Neuronal stem cell (in vitro differentiated cells): ENCODE measurements at regions not wholly inside any gene's neighbourhood (a gene's known extent, or its start where the extent isn't known, plus 50 kb on each side); places are given as distances from the start of the nearest gene placed in this dataset.

ENCODE experiments used
- DNase-seq: peaks from one replicate; pipeline ENCODE4 v3.0.0-alpha.2; 2013; ENCODE audit warnings: low spot score
- H2AFZ ChIP-seq: one replicate; pipeline ENCODE4 v1.6.1; 2013; ENCODE audit warnings: mild to moderate bottlenecking, low read length, inconsistent platforms
- H2AK5ac ChIP-seq: 2 replicates; pipeline ENCODE4 v1.6.1; 2013; ENCODE audit warnings: low read depth, mild to moderate bottlenecking, inconsistent platforms, low read length, moderate library complexity, mixed read lengths
- H2BK120ac ChIP-seq: 2 replicates; pipeline ENCODE4 v1.6.1; 2013; ENCODE audit warnings: low read depth, mild to moderate bottlenecking, inconsistent platforms, low read length, moderate library complexity, mixed read lengths
- H2BK12ac ChIP-seq: one replicate; pipeline ENCODE4 v1.6.1; 2013; ENCODE audit warnings: low read length, inconsistent platforms
- H2BK15ac ChIP-seq: 2 replicates; pipeline ENCODE4 v1.6.1; 2013; ENCODE audit warnings: mild to moderate bottlenecking, low read length, inconsistent platforms, mixed read lengths
- H2BK5ac ChIP-seq: one replicate; pipeline ENCODE4 v1.6.1; 2013; ENCODE audit warnings: inconsistent platforms, mild to moderate bottlenecking, low read length, moderate library complexity
- H3K14ac ChIP-seq: one replicate; pipeline ENCODE4 v1.6.1; 2013; ENCODE audit warnings: low read length, inconsistent platforms
- H3K18ac ChIP-seq: 2 replicates; pipeline ENCODE4 v1.6.1; 2013; ENCODE audit warnings: low read length, inconsistent platforms
- H3K23ac ChIP-seq: 2 replicates; pipeline ENCODE4 v1.6.1; 2013; ENCODE audit warnings: low read depth, mild to moderate bottlenecking, mixed read lengths, low read length, inconsistent platforms; ENCODE audit not compliant: poor library complexity
- H3K27ac ChIP-seq: replicated peaks from 3 replicates; pipeline ENCODE4 v1.5.1; 2013; ENCODE audit warnings: low read length, inconsistent platforms
- H3K27me3 ChIP-seq, 3 experiments: 2 replicates each; pipeline ENCODE4 v1.6.1; 2013; ENCODE audit warnings: low read length in 3 of 3, mild to moderate bottlenecking in 2 of 3, inconsistent platforms in 1 of 3, low read depth in 1 of 3, mixed read lengths in 1 of 3, moderate library complexity in 1 of 3; ENCODE audit not compliant: control insufficient read depth in 3 of 3, insufficient read depth in 3 of 3
- H3K36me3 ChIP-seq, 2 donors: replicated peaks in 1 of 2; 2 replicates each; pipeline ENCODE4 v1.6.1; 2013; ENCODE audit warnings: low read length in 2 of 2; ENCODE audit not compliant: control insufficient read depth in 2 of 2, insufficient read depth in 2 of 2
- H3K4ac ChIP-seq: 2 replicates; pipeline ENCODE4 v1.6.1; 2013; ENCODE audit warnings: inconsistent platforms, mild to moderate bottlenecking, low read length, moderate library complexity
- H3K4me1 ChIP-seq, 2 donors: 1 replicate in 1 of 2; 2 replicates in 1 of 2; pipeline ENCODE4 v1.6.1; 2013; ENCODE audit warnings: low read length in 2 of 2, low read depth in 1 of 2; ENCODE audit not compliant: control insufficient read depth in 2 of 2, insufficient read depth in 1 of 2
- H3K4me2 ChIP-seq: one replicate; pipeline ENCODE4 v1.6.1; 2013; ENCODE audit warnings: mild to moderate bottlenecking, low read length, inconsistent platforms; ENCODE audit not compliant: insufficient read depth, poor library complexity, severe bottlenecking
- H3K4me3 ChIP-seq, 2 donors: 2 replicates each; pipeline ENCODE4 v1.5.1; 2013; ENCODE audit warnings: low read length in 2 of 2, mild to moderate bottlenecking in 2 of 2, inconsistent platforms in 1 of 2, moderate library complexity in 1 of 2
- H3K79me1 ChIP-seq: one replicate; pipeline ENCODE4 v1.6.1; 2013; ENCODE audit warnings: low read depth, mild to moderate bottlenecking, inconsistent platforms, low read length, moderate library complexity
- H3K9ac ChIP-seq: one replicate; pipeline ENCODE4 v1.6.1; 2013; ENCODE audit warnings: mild to moderate bottlenecking, low read depth, low read length, inconsistent platforms; ENCODE audit not compliant: poor library complexity
- H3K9me3 ChIP-seq, 2 donors: replicated peaks in 1 of 2; 2 replicates each; pipeline versions ENCODE3 to v1.6.1; 2013; ENCODE audit warnings: low read length in 2 of 2, mild to moderate bottlenecking in 2 of 2, inconsistent platforms in 1 of 2, low read depth in 1 of 2, mixed read lengths in 1 of 2, moderate library complexity in 1 of 2; ENCODE audit not compliant: control insufficient read depth in 2 of 2, insufficient read depth in 1 of 2
- H4K8ac ChIP-seq: one replicate; pipeline ENCODE4 v1.6.1; 2013; ENCODE audit warnings: low read depth, mild to moderate bottlenecking, inconsistent platforms, low read length, moderate library complexity
- H4K91ac ChIP-seq: one replicate; pipeline ENCODE4 v1.6.1; 2013; ENCODE audit warnings: low read length, low read depth, mild to moderate bottlenecking, inconsistent platforms; ENCODE audit not compliant: poor library complexity
- whole genome bisulfite sequencing, 2 donors: extraction: QIAGEN DNeasy Blood & Tissue Kit; methylation state at CpG; one replicate each; pipeline ENCODE4 v1.1.7; 2013; ENCODE audit warnings: missing lambda C conversion rate in 2 of 2, mixed read lengths in 1 of 2; ENCODE audit not compliant: insufficient read length in 2 of 2, insufficient replicate concordance in 1 of 2; ENCODE audit errors: extremely low coverage in 2 of 2; 5-methylcytosine and 5-hydroxymethylcytosine counted together

DNA sequence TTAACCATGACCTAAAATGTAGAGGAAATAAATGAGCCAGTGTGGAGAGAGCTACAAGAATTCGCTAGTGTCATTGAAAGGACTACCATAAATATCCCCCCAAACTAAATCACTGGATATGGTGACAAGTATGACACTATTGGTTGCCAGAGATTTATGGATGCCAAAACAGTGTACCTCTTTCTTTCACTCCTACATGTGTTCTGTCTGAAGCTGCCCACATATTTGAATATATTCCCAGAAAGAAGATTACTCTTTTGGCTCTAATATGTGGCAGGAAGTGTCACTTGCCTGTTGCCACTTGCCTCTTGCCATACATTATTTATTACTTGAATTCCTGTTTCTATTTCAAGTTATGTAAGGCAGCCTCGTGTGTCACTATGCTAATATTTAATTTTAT lies 1573.6 kb downstream of the TECRL start:
- no peak overlapping the region for H3K23ac ChIP-seq
- H3K36me3 ChIP-seq = no peaks in the 10 kb centered on the region
- H2BK120ac ChIP-seq = no peak overlapping the region
- no peak overlapping the region for H4K91ac ChIP-seq
- DNase-seq = no peak
- no peak overlapping the region for H2BK5ac ChIP-seq
- H2BK12ac ChIP-seq = no peak overlapping the region
- no peak overlapping the region for H2AFZ ChIP-seq
- H3K9me3 ChIP-seq = no peaks in the 10 kb centered on the region
- H2AK5ac ChIP-seq = no peak overlapping the region
- H4K8ac ChIP-seq = no peak overlapping the region
- H3K79me1 ChIP-seq = no peaks in the 10 kb centered on the region
- no peak overlapping the region for H3K18ac ChIP-seq
- WGBS, 2 donors = no CpG with 5 or more reads among the region's 2 CpGs
- H3K4me2 ChIP-seq = no peak overlapping the region
- H3K4me1 ChIP-seq = no peaks in the 10 kb centered on the region
- H3K4me3 ChIP-seq = no peak overlapping the region
- H3K27ac ChIP-seq = no peak overlapping the region
- no peak overlapping the region for H3K14ac ChIP-seq
- no peak overlapping the region for H3K9ac ChIP-seq
- H3K4ac ChIP-seq = no peak overlapping the region
- no peaks in the 10 kb centered on the region for H3K27me3 ChIP-seq
- no peak overlapping the region for H2BK15ac ChIP-seq

DNA sequence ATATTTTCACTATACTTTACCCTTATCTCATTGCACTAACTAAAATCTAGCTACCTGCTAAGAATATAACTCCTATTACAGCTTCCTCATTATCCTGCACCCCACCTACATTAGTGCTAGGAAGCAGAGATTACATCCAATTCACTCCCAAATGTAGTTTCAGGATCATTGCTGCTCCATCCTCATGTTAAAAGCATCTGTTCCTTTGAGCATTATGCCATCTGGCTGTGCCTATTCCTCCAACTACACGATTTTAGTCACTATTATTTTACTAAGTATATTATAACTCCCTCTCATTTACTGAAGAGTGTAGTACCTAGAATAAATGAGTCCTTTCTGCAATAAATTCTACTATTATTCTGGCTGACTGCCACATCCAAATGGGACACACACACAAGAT lies 1586.9 kb downstream of the TECRL start:
- H4K91ac ChIP-seq = no peak overlapping the region
- no peak overlapping the region for H2BK15ac ChIP-seq
- H2BK120ac ChIP-seq = no peak overlapping the region
- no peak overlapping the region for H3K27ac ChIP-seq
- H2BK12ac ChIP-seq = no peak overlapping the region
- no CpG with 5 or more reads among the region's 1 CpG for WGBS, 2 donors
- H2AK5ac ChIP-seq = no peak overlapping the region
- no peaks in the 10 kb centered on the region for H3K4me1 ChIP-seq
- H3K14ac ChIP-seq = no peak overlapping the region
- no peak overlapping the region for H3K4me2 ChIP-seq
- no peak overlapping the region for H3K18ac ChIP-seq
- H3K27me3 ChIP-seq = no peaks in the 10 kb centered on the region
- no peak overlapping the region for H3K9ac ChIP-seq
- H3K4me3 ChIP-seq = no peak overlapping the region
- no peak overlapping the region for H3K23ac ChIP-seq
- H3K36me3 ChIP-seq = no peaks in the 10 kb centered on the region
- H2AFZ ChIP-seq = no peak overlapping the region
- no peak overlapping the region for H3K4ac ChIP-seq
- H2BK5ac ChIP-seq = no peak overlapping the region
- DNase-seq = no peak
- no peak overlapping the region for H4K8ac ChIP-seq
- H3K9me3 ChIP-seq = no peaks in the 10 kb centered on the region
- H3K79me1 ChIP-seq = no peaks in the 10 kb centered on the region

GRCh38 chr4:62816566-62816965 lies 1592.7 kb downstream of the TECRL start:
- H4K8ac ChIP-seq = no peak overlapping the region
- H3K9ac ChIP-seq = no peak overlapping the region
- H3K79me1 ChIP-seq = no peaks in the 10 kb centered on the region
- no CpG with 5 or more reads among the region's 25 CpGs for WGBS, 2 donors
- H3K23ac ChIP-seq = no peak overlapping the region
- H3K4me1 ChIP-seq = peaks cover 3 to 4% of the 10 kb centered on the region in 2 donors
- H3K14ac ChIP-seq = no peak overlapping the region
- no peak overlapping the region for H3K4me2 ChIP-seq
- H3K27ac ChIP-seq = no peak overlapping the region
- no peak overlapping the region for H2BK120ac ChIP-seq
- no peaks in the 10 kb centered on the region for H3K9me3 ChIP-seq
- DNase-seq = no peak
- H2BK5ac ChIP-seq = no peak overlapping the region
- H2AK5ac ChIP-seq = no peak overlapping the region
- H3K18ac ChIP-seq = peak overlapping the region; percentile 48
- no peak overlapping the region for H3K4ac ChIP-seq
- H3K27me3 ChIP-seq = no peaks in the 10 kb centered on the region
- H2BK15ac ChIP-seq = no peak overlapping the region
- no peaks in the 10 kb centered on the region for H3K36me3 ChIP-seq
- peak overlapping the region; percentile 84 for H2BK12ac ChIP-seq
- no peak overlapping the region for H4K91ac ChIP-seq
- no peak overlapping the region for H2AFZ ChIP-seq
- no peak overlapping the region for H3K4me3 ChIP-seq

- H3K27me3 ChIP-seq = no peaks in the 10 kb centered on the region
- no peak overlapping the region for H3K4ac ChIP-seq
- H3K9ac ChIP-seq = no peak overlapping the region
- no peak overlapping the region for H2BK15ac ChIP-seq
- H3K14ac ChIP-seq = no peak overlapping the region
- peak; percentile 14 for DNase-seq
- no peak overlapping the region for H2BK5ac ChIP-seq
- no peak overlapping the region for H3K18ac ChIP-seq
- H3K4me3 ChIP-seq = no peak overlapping the region
- H3K9me3 ChIP-seq = no peaks in the 10 kb centered on the region
- no peak overlapping the region for H4K8ac ChIP-seq
- H3K23ac ChIP-seq = no peak overlapping the region
- H3K27ac ChIP-seq = no peak overlapping the region
- H3K4me1 ChIP-seq = peaks cover 3 to 4% of the 10 kb centered on the region in 2 donors
- no peak overlapping the region for H4K91ac ChIP-seq
- H2BK12ac ChIP-seq = no peak overlapping the region
- peak overlapping the region; percentile 20 for H2AFZ ChIP-seq
- H3K79me1 ChIP-seq = no peaks in the 10 kb centered on the region
- no CpG with 5 or more reads among the region's 3 CpGs for WGBS, 2 donors
- H3K4me2 ChIP-seq = no peak overlapping the region
- no peak overlapping the region for H2BK120ac ChIP-seq
- H3K36me3 ChIP-seq = no peaks in the 10 kb centered on the region
- no peak overlapping the region for H2AK5ac ChIP-seq
Observed at GRCh38 chr4:62814510-62815047, 1594.7 kb downstream of the TECRL start.
